ENCODE measurements at regions not wholly inside any gene's neighbourhood (a gene's known extent, or its start where the extent isn't known, plus 50 kb on each side); places are given as distances from the start of the nearest gene placed in this dataset.

GRCh38 chr4:52312722-52313121, 261.6 kb downstream of the SPATA18 start (continued):
- TF ChIP-seq, protein P1, sequence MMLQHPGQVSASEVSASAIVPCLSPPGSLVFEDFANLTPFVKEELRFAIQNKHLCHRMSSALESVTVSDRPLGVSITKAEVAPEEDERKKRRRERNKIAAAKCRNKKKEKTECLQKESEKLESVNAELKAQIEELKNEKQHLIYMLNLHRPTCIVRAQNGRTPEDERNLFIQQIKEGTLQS (IDR thresholded peaks at IDR 0.05; ENCODE audit: insufficient read depth, low read depth, low read length): no peak
- TF ChIP-seq RFX5 (IDR thresholded peaks at IDR 0.05; ENCODE audit: borderline replicate concordance, low read depth, low read length): no peak
- no peak for TF ChIP-seq NANOG (IDR thresholded peaks at IDR 0.05; ENCODE audit: insufficient read depth, low read depth, low read length, poor library complexity, severe bottlenecking)

Measured in H1 (cell line).